Tibial nerve (tissue), 4 donors: ENCODE measurements at regions not wholly inside any gene's neighbourhood (a gene's known extent, or its start where the extent isn't known, plus 50 kb on each side); places are given as distances from the start of the nearest gene placed in this dataset.

Experiments used
- DNase-seq, 2 donors: peaks; one replicate each; pipeline ENCODE4 v3.0.0-alpha.2; 2019; ENCODE audit warnings: low spot score in 2 of 2
- H3K27ac ChIP-seq, 4 donors: fragments of 200-600 bp; sonication (generic) in 3 of 4; one replicate each; pipeline ENCODE4 v1.5.1; 2017 to 2019; ENCODE audit warnings: mild to moderate bottlenecking in 1 of 4
- H3K27me3 ChIP-seq, 2 donors: fragments of 200-600 bp; sonication (generic) in 1 of 2; one replicate each; pipeline versions ENCODE4 v1.5.1 to v1.6.0; 2017 to 2019
- H3K36me3 ChIP-seq, 3 donors: fragments of 200-600 bp; sonication (generic); one replicate each; pipeline ENCODE4 v1.5.1; 2018 to 2019
- H3K4me1 ChIP-seq, 4 donors: fragments of 200-600 bp; sonication (generic) in 3 of 4; one replicate each; pipeline ENCODE4 v1.5.1; 2017 to 2019
- H3K4me3 ChIP-seq, 4 donors: fragments of 200-600 bp; sonication (generic) in 3 of 4; one replicate each; pipeline ENCODE4 v1.5.1; 2017 to 2019; ENCODE audit warnings: mild to moderate bottlenecking in 1 of 4, moderate library complexity in 1 of 4
- H3K9me3 ChIP-seq, 4 donors: fragments of 200-600 bp; sonication (generic) in 3 of 4; one replicate each; pipeline ENCODE4 v1.5.1; 2017 to 2019
- CTCF ChIP-seq, 5 experiments: fragments of 200-600 bp in 3 of 5; fragments of 450-650 bp in 2 of 5; sonication (generic) in 3 of 5; IDR thresholded peaks; one replicate each; pipeline ENCODE4 v1.5.1; 2016 to 2019; ENCODE audit warnings: antibody characterized with exemption in 5 of 5, mild to moderate bottlenecking in 3 of 5, moderate library complexity in 2 of 5
- EP300 ChIP-seq, 2 donors: sonication (generic); formaldehyde crosslinking; IDR thresholded peaks; one replicate each; pipeline ENCODE4 v1.6.1; 2017; ENCODE audit warnings: antibody characterized with exemption in 2 of 2, mild to moderate bottlenecking in 1 of 2
- POLR2A ChIP-seq, 2 donors: fragments of 450-650 bp; IDR thresholded peaks; one replicate each; pipeline ENCODE4 v1.6.1; 2017; ENCODE audit warnings: antibody characterized with exemption in 2 of 2, mild to moderate bottlenecking in 2 of 2, moderate library complexity in 2 of 2
- WGBS, 2 donors: methylation state at CpG; one replicate each; pipeline ENCODE4 v1.1.5; 2018; 5-methylcytosine and 5-hydroxymethylcytosine counted together

- TF ChIP-seq EP300 (IDR thresholded peaks at IDR 0.05), result no peak
- no peak for TF ChIP-seq POLR2A (IDR thresholded peaks at IDR 0.05)
- no peak for TF ChIP-seq CTCF (IDR thresholded peaks at IDR 0.05)
- 73 to 75% methylated on average over 5 of the region's 5 CpGs for WGBS, 2 donors
- H3K4me3 ChIP-seq, result no peak overlapping the region
- H3K4me1 ChIP-seq, result peaks cover 0 to 12% (median 1%) of the 10 kb centered on the region in 4 donors
- H3K9me3 ChIP-seq, result no peaks in the 10 kb centered on the region
- no peak for DNase-seq
- no peaks in the 10 kb centered on the region for H3K27me3 ChIP-seq
- H3K27ac ChIP-seq, result no peak overlapping the region
- H3K36me3 ChIP-seq, result no peaks in the 10 kb centered on the region
Observed at GRCh38 chr1:48077795-48078222, 80.6 kb upstream of the TRABD2B start.

GRCh38 chr1:48076017-48076416 is 78.8 kb upstream of the TRABD2B start:
- no peak for DNase-seq
- TF ChIP-seq CTCF (IDR thresholded peaks at IDR 0.05), result no peak
- TF ChIP-seq POLR2A (IDR thresholded peaks at IDR 0.05), result no peak
- no peak for TF ChIP-seq EP300 (IDR thresholded peaks at IDR 0.05)
- H3K36me3 ChIP-seq, result no peaks in the 10 kb centered on the region
- no peaks in the 10 kb centered on the region for H3K27me3 ChIP-seq
- no peak overlapping the region for H3K27ac ChIP-seq
- H3K4me3 ChIP-seq, result no peak overlapping the region
- peaks cover 0 to 4% (median 0%) of the 10 kb centered on the region in 4 donors for H3K4me1 ChIP-seq
- H3K9me3 ChIP-seq, result no peaks in the 10 kb centered on the region

GRCh38 chr1:48073798-48074530 is 76.8 kb upstream of the TRABD2B start:
- 84 to 87% methylated on average over 12 of the region's 12 CpGs for WGBS, 2 donors
- H3K27ac ChIP-seq, result no peak overlapping the region

GRCh38 chr1:48071513-48071912 is 74.3 kb upstream of the TRABD2B start:
- Histone ChIP-seq H3K36me3 (no peaks in the 10 kb centered on the region), H3K27ac (no peak overlapping the region), H3K4me1 (peaks cover 0 to 19% (median 0%) of the 10 kb centered on the region in 4 donors), H3K9me3 (no peaks in the 10 kb centered on the region), H3K27me3 (no peaks in the 10 kb centered on the region), H3K4me3 (no peak overlapping the region)
- 84 to 86% methylated on average over 1 of the region's 1 CpG for WGBS, 2 donors
- no peak for TF ChIP-seq POLR2A (IDR thresholded peaks at IDR 0.05)
- no peak for TF ChIP-seq EP300 (IDR thresholded peaks at IDR 0.05)
- no peak for TF ChIP-seq CTCF (IDR thresholded peaks at IDR 0.05)
- DNase-seq, result no peak

More at GRCh38 chr1:48073798-48074530, 76.8 kb upstream of the TRABD2B start:
- Histone ChIP-seq H3K4me1 (peaks cover 0 to 15% (median 0%) of the 10 kb centered on the region in 4 donors), H3K4me3 (no peak overlapping the region), H3K27me3 (no peaks in the 10 kb centered on the region), H3K9me3 (no peaks in the 10 kb centered on the region), H3K36me3 (no peaks in the 10 kb centered on the region)
- TF ChIP-seq CTCF (IDR thresholded peaks at IDR 0.05) (no peak), POLR2A (IDR thresholded peaks at IDR 0.05) (no peak), EP300 (IDR thresholded peaks at IDR 0.05) (no peak)
- DNase-seq, result no peak

GRCh38 chr1:48070396-48070750 is 73.2 kb upstream of the TRABD2B start:
- Histone ChIP-seq H3K36me3 (no peaks in the 10 kb centered on the region), H3K9me3 (no peaks in the 10 kb centered on the region), H3K4me1 (peaks cover 0 to 19% (median 0%) of the 10 kb centered on the region in 4 donors), H3K27me3 (no peaks in the 10 kb centered on the region), H3K4me3 (no peak overlapping the region), H3K27ac (no peak overlapping the region)
- TF ChIP-seq EP300 (IDR thresholded peaks at IDR 0.05) (no peak), POLR2A (IDR thresholded peaks at IDR 0.05) (no peak), CTCF (IDR thresholded peaks at IDR 0.05) (no peak)
- DNase-seq, result no peak
- WGBS, 2 donors, result 70 to 73% methylated on average over 4 of the region's 4 CpGs
